Occipital lobe (tissue), 1 donor: ENCODE measurements at regions not wholly inside any gene's neighbourhood (a gene's known extent, or its start where the extent isn't known, plus 50 kb on each side); places are given as distances from the start of the nearest gene placed in this dataset.
"Not testable (repeated sequence)": the region's sequence is repeated elsewhere in the genome, so short reads cannot be mapped to it uniquely, and the experiment has no call there.

Experiments
- DNase-seq: peaks from one replicate; lab custom pipeline; 2025; lab: John Stamatoyannopoulos, UW

GRCh38 chr19:20294181-20294580 is 127.2 kb downstream of the ZNF486 start:
- DNase-seq, result no peak

GRCh38 chr19:20292520-20292919 is 125.5 kb downstream of the ZNF486 start:
- not testable (repeated sequence) for DNase-seq

GRCh38 chr19:20289186-20289585 is 122.2 kb downstream of the ZNF486 start:
- DNase-seq, result no peak

GRCh38 chr19:20287070-20287469 is 120.1 kb downstream of the ZNF486 start:
- DNase-seq, result no peak

GRCh38 chr19:20285876-20286275 is 118.9 kb downstream of the ZNF486 start:
- not testable (repeated sequence) for DNase-seq

- DNase-seq, result peak; percentile 44
Observed at GRCh38 chr19:20279516-20279915, 112.5 kb downstream of the ZNF486 start.

GRCh38 chr19:20278342-20278741 is 111.3 kb downstream of the ZNF486 start:
- no peak for DNase-seq

- not testable (repeated sequence) for DNase-seq
Observed at GRCh38 chr19:20276732-20277082, 109.7 kb downstream of the ZNF486 start.

GRCh38 chr19:20276011-20276731 is 109.2 kb downstream of the ZNF486 start:
- DNase-seq, result no peak

GRCh38 chr19:20273951-20274570 is 107.0 kb downstream of the ZNF486 start:
- DNase-seq, result no peak

- no peak for DNase-seq
Observed at GRCh38 chr19:20273376-20273775, 106.4 kb downstream of the ZNF486 start.

GRCh38 chr19:20272627-20273010 is 105.6 kb downstream of the ZNF486 start:
- not testable (repeated sequence) for DNase-seq

- not testable (repeated sequence) for DNase-seq
Observed at GRCh38 chr19:20271927-20272626, 105.1 kb downstream of the ZNF486 start.

GRCh38 chr19:20271215-20271926 is 104.4 kb downstream of the ZNF486 start:
- DNase-seq, result no peak

GRCh38 chr19:20269461-20269860 is 102.4 kb downstream of the ZNF486 start:
- DNase-seq, result no peak

- not testable (repeated sequence) for DNase-seq
Observed at GRCh38 chr19:20261513-20261912, 94.5 kb downstream of the ZNF486 start.

GRCh38 chr19:20260738-20261137 is 93.7 kb downstream of the ZNF486 start:
- not testable (repeated sequence) for DNase-seq

- DNase-seq, result no peak
Observed at GRCh38 chr19:20259615-20260014, 92.6 kb downstream of the ZNF486 start.

GRCh38 chr19:20256606-20257005 is 89.6 kb downstream of the ZNF486 start:
- DNase-seq, result no peak

- DNase-seq, result no peak
Observed at GRCh38 chr19:20254121-20254520, 87.1 kb downstream of the ZNF486 start.

- no peak for DNase-seq
Observed at GRCh38 chr19:20252613-20253012, 85.6 kb downstream of the ZNF486 start.

GRCh38 chr19:20250627-20251026 is 83.6 kb downstream of the ZNF486 start:
- no peak for DNase-seq
